Urothelium cell line (cell line): ENCODE measurements at regions not wholly inside any gene's neighbourhood (a gene's known extent, or its start where the extent isn't known, plus 50 kb on each side); places are given as distances from the start of the nearest gene placed in this dataset.
"Not testable (repeated sequence)": the region's sequence is repeated elsewhere in the genome, so short reads cannot be mapped to it uniquely, and the experiment has no call there.

ENCODE experiments used
- DNase-seq: peaks from one replicate; pipeline ENCODE4 v3.0.0; 2011; ENCODE audit warnings: low spot score, mixed read lengths
- FAIRE-seq: peaks from 2 replicates; lab custom pipeline; 2011; peaks lifted over from hg19 to GRCh38; lab: Jason Lieb, UNC

GRCh38 chr14:86954623-86955022 lies 1038.4 kb downstream of the GALC start:
- DNase-seq = no peak
- no peak for FAIRE-seq

GRCh38 chr14:86946446-86946845 lies 1046.5 kb downstream of the GALC start:
- FAIRE-seq = peak; percentile 9
- DNase-seq = no peak

- DNase-seq (no peak), FAIRE-seq (no peak)
Measured at GRCh38 chr14:86944434-86944833, 1048.5 kb downstream of the GALC start.

- DNase-seq (no peak), FAIRE-seq (peak; percentile 53)
Measured at GRCh38 chr14:86943391-86944365, 1049.3 kb downstream of the GALC start.

- no peak for DNase-seq
- no peak for FAIRE-seq
Measured at GRCh38 chr14:86942936-86943335, 1050.0 kb downstream of the GALC start.

GRCh38 chr14:86940106-86940505 lies 1052.9 kb downstream of the GALC start:
- FAIRE-seq = peak; percentile 42
- no peak for DNase-seq

- no peak for FAIRE-seq
Measured at GRCh38 chr14:86938320-86938719, 1054.7 kb downstream of the GALC start.

GRCh38 chr14:86936556-86936955 lies 1056.4 kb downstream of the GALC start:
- no peak for DNase-seq
- FAIRE-seq = no peak

More at GRCh38 chr14:86938320-86938719, 1054.7 kb downstream of the GALC start:
- DNase-seq = no peak

- no peak for FAIRE-seq
- peak; percentile 67 for DNase-seq
Measured at GRCh38 chr14:86935241-86935885, 1057.6 kb downstream of the GALC start.

- FAIRE-seq = no peak
Measured at GRCh38 chr14:86933958-86934595, 1058.9 kb downstream of the GALC start.

GRCh38 chr14:86933460-86933859 lies 1059.5 kb downstream of the GALC start:
- DNase-seq (no peak), FAIRE-seq (no peak)

More at GRCh38 chr14:86933958-86934595, 1058.9 kb downstream of the GALC start:
- no peak for DNase-seq

- DNase-seq = no peak
- no peak for FAIRE-seq
Measured at GRCh38 chr14:86915406-86915805, 1077.6 kb downstream of the GALC start.

- DNase-seq = no peak
- FAIRE-seq = no peak
Measured at GRCh38 chr14:86912709-86913108, 1080.3 kb downstream of the GALC start.

- FAIRE-seq = no peak
Measured at GRCh38 chr14:86911486-86911885, 1081.5 kb downstream of the GALC start.

GRCh38 chr14:86905386-86905926 lies 1087.5 kb downstream of the GALC start:
- DNase-seq, FAIRE-seq: not testable (repeated sequence)

More at GRCh38 chr14:86911486-86911885, 1081.5 kb downstream of the GALC start:
- DNase-seq = no peak

GRCh38 chr14:86902176-86902950 lies 1090.6 kb downstream of the GALC start:
- no peak for FAIRE-seq

GRCh38 chr14:86897704-86898513 lies 1095.1 kb downstream of the GALC start:
- no peak for DNase-seq
- FAIRE-seq = no peak

More at GRCh38 chr14:86902176-86902950, 1090.6 kb downstream of the GALC start:
- DNase-seq = no peak

GRCh38 chr14:86897224-86897623 lies 1095.8 kb downstream of the GALC start:
- DNase-seq = no peak
- no peak for FAIRE-seq

- no peak for FAIRE-seq
Measured at GRCh38 chr14:86896701-86897100, 1096.3 kb downstream of the GALC start.

More at GRCh38 chr14:86896701-86897100, 1096.3 kb downstream of the GALC start:
- DNase-seq = no peak
